ENCODE measurements at regions not wholly inside any gene's neighbourhood (a gene's known extent, or its start where the extent isn't known, plus 50 kb on each side); places are given as distances from the start of the nearest gene placed in this dataset.

GRCh38 chr11:107102692-107103477, 84.6 kb upstream of the GUCY1A2 start:
- 77 to 91% (median 90%) methylated on average over 9 of the region's 9 CpGs for WGBS, 5 donors
- Histone ChIP-seq H3K4me1 (no peaks in the 10 kb centered on the region), H3K27me3 (no peaks in the 10 kb centered on the region), H3K9me3 (peaks cover 0 to 25% (median 8%) of the 10 kb centered on the region in 4 donors), H3K4me3 (no peak overlapping the region), H3K36me3 (no peaks in the 10 kb centered on the region), H3K27ac (no peak overlapping the region)
- no peak for DNase-seq
- intact Hi-C loops (cut with DNase I; ENCODE audit: low total_unique reads) = no loop called here
- TF ChIP-seq POLR2A (IDR thresholded peaks at IDR 0.05) (no peak), CTCF (IDR thresholded peaks at IDR 0.05) (no peak), EP300 (IDR thresholded peaks at IDR 0.05) (no peak), POLR2AphosphoS5 (IDR thresholded peaks at IDR 0.05) (no peak)

DNA sequence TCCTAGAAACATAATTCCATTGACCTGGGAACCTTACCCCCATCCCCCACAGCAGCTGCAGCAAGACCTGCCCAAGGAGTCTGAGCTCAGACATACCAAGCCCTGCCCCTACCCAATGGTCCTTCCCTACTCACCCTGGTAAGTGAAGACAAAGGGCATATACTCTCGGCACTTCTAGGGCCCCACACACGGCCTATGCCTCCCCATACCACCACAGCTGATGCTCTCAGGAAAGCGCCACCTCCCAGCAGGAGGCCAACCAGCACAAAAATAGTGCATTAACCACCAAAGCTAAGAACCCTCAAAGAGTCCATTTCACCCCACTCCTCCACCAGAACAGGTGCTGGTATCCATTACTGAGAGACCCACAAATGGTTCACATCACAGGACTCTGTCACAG, 74.4 kb upstream of the GUCY1A2 start:
- intact Hi-C loops (cut with DNase I; ENCODE audit: low total_unique reads) = no loop called here
- H3K27me3 ChIP-seq = no peaks in the 10 kb centered on the region
- peaks cover 0 to 27% (median 7%) of the 10 kb centered on the region in 4 donors for H3K9me3 ChIP-seq
- no peaks in the 10 kb centered on the region for H3K36me3 ChIP-seq
- DNase-seq = no peak
- no peak overlapping the region for H3K27ac ChIP-seq
- H3K4me1 ChIP-seq = no peaks in the 10 kb centered on the region
- WGBS, 5 donors = 62 to 82% (median 78%) methylated on average over 3 of the region's 3 CpGs
- no peak overlapping the region for H3K4me3 ChIP-seq
- no peak for TF ChIP-seq POLR2A (IDR thresholded peaks at IDR 0.05)
- TF ChIP-seq CTCF (IDR thresholded peaks at IDR 0.05) = no peak
- TF ChIP-seq EP300 (IDR thresholded peaks at IDR 0.05) = no peak
- TF ChIP-seq POLR2AphosphoS5 (IDR thresholded peaks at IDR 0.05) = no peak

DNA sequence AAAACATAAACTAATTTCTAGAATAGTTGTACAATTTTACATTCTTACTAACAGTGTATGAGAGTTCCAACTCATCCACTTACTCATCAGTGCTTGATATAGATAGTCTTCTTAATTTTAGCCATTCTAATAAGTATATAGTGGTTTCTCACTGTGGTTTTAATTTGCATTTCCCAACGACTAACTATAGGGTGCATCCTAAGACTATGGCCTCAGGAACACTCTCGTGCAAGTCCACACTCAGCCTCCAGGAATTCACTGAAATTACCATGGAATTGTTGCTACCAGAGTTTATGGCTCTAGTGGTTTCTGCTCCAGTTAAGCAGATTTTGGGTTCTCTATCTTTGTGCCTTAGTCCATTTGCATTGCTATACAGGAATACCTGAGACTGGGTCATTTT, 60.1 kb upstream of the GUCY1A2 start:
- intact Hi-C loops (cut with DNase I; ENCODE audit: low total_unique reads) = no loop called here
- no peaks in the 10 kb centered on the region for H3K36me3 ChIP-seq
- no peaks in the 10 kb centered on the region for H3K4me1 ChIP-seq
- WGBS, 5 donors = 48 to 68% (median 54%) methylated on average over 2 of the region's 2 CpGs
- H3K4me3 ChIP-seq = no peak overlapping the region
- DNase-seq = no peak
- H3K9me3 ChIP-seq = peaks cover 0 to 9% (median 7%) of the 10 kb centered on the region in 4 donors
- TF ChIP-seq EP300 (IDR thresholded peaks at IDR 0.05) = no peak
- no peak for TF ChIP-seq POLR2A (IDR thresholded peaks at IDR 0.05)
- TF ChIP-seq CTCF (IDR thresholded peaks at IDR 0.05) = no peak
- no peak for TF ChIP-seq POLR2AphosphoS5 (IDR thresholded peaks at IDR 0.05)
- H3K27me3 ChIP-seq = no peaks in the 10 kb centered on the region
- H3K27ac ChIP-seq = no peak overlapping the region

DNA sequence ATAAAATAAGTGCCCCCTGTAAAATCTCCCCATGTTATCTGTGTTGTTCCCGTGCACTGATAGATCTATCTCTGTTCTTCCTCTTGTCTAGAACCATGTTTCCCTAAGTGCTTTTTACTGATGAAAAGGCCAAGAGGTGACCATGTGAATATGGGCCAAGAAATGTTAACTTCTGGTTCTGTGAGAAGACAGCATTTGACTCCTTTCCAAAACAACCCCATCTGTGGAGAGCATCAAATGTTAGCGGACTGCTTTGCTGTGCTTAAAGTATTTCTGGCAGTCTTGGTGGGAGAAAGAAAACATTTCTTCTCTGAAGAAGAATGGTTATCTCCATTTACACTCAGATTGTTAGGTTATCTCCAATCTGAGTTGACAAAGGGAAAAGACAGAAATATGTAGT, 58.6 kb upstream of the GUCY1A2 start:
- no peaks in the 10 kb centered on the region for H3K36me3 ChIP-seq
- DNase-seq = peak in 1 of 2 donors; percentile 20
- intact Hi-C loops (cut with DNase I; ENCODE audit: low total_unique reads) = no loop called here
- H3K27me3 ChIP-seq = no peaks in the 10 kb centered on the region
- no peaks in the 10 kb centered on the region for H3K4me1 ChIP-seq
- 57 to 83% (median 72%) methylated on average over 2 of the region's 2 CpGs for whole genome bisulfite sequencing, 5 donors
- no peak for TF ChIP-seq EP300 (IDR thresholded peaks at IDR 0.05)
- no peak for TF ChIP-seq POLR2AphosphoS5 (IDR thresholded peaks at IDR 0.05)
- no peak for TF ChIP-seq POLR2A (IDR thresholded peaks at IDR 0.05)
- no peak for TF ChIP-seq CTCF (IDR thresholded peaks at IDR 0.05)
- H3K4me3 ChIP-seq = no peak overlapping the region
- peaks cover 0 to 3% (median 2%) of the 10 kb centered on the region in 4 donors for H3K9me3 ChIP-seq
- no peak overlapping the region for H3K27ac ChIP-seq

Measured in stomach (tissue), 8 donors.